GM21390 (cell line): ENCODE measurements at regions not wholly inside any gene's neighbourhood (a gene's known extent, or its start where the extent isn't known, plus 50 kb on each side); places are given as distances from the start of the nearest gene placed in this dataset.
"Not testable (repeated sequence)": the region's sequence is repeated elsewhere in the genome, so short reads cannot be mapped to it uniquely, and the experiment has no call there.

Source experiments
- ATAC-seq: cut with Tn5 transposase; IDR thresholded peaks from one replicate; pipeline ENCODE4 v1.9.1; 2021; ENCODE audit not compliant: unreplicated experiment

DNA sequence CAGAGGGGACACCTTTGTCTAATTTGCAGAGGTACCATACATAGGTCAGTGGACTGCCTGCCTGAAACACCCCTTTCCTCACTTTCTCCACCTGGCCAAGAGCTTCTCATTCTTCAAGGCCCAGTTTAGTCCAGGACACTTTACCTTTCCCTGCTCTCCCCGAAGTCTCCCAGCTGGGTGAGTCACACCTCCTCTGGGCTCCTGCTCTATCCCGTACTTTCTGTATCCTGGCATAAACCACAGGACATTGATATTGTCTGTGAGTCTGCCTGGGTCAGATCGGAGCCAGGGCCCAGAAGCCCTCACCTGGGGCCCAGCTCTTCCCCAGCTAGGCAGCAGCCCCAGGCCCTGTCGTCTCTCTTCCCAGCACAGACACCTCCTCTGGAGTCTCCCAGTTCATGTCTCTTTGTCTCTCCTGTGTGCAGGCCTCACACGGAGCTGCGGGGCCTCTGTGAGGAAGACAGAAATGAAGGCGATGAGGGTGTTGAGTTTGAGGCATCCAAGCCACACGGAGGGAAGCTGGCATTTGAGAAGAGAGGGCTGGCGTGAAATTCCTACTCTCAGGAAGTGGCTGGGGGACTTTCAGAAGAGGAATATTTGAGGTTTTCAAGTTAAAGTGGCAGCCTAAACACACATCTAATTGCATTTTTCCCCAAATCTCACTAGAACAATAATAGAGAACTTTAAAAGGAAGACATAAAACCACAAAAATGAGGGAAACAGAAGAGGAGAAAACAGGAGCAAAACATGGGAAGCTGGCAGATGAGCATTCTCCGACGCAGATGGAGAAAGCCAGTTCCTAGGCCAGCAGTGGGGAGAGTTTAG is 79.6 kb upstream of the LAPTM4A start:
- no peak for ATAC-seq

DNA sequence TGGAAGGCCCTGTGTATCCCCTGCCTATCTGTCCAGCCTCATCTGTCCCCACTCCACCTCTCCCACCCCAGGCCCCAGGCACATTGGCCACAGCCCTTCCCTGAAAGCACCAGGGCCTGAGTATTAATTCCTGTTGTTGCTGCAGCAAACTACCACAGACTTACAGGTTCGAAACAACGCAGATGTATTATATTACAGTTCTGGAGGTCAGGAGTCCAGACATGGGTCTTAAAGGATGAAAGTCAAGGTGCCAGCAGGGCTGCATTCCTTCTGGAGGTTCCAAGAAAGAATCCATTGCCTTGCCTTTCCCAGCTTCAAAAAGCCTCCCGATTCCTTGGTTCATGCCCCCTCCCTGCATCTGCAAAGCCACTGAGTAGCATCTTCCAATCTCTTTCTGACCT is 78.7 kb upstream of the LAPTM4A start:
- ATAC-seq: no peak

GRCh38 chr2:20129331-20130159 is 78.1 kb upstream of the LAPTM4A start:
- no peak for ATAC-seq

DNA sequence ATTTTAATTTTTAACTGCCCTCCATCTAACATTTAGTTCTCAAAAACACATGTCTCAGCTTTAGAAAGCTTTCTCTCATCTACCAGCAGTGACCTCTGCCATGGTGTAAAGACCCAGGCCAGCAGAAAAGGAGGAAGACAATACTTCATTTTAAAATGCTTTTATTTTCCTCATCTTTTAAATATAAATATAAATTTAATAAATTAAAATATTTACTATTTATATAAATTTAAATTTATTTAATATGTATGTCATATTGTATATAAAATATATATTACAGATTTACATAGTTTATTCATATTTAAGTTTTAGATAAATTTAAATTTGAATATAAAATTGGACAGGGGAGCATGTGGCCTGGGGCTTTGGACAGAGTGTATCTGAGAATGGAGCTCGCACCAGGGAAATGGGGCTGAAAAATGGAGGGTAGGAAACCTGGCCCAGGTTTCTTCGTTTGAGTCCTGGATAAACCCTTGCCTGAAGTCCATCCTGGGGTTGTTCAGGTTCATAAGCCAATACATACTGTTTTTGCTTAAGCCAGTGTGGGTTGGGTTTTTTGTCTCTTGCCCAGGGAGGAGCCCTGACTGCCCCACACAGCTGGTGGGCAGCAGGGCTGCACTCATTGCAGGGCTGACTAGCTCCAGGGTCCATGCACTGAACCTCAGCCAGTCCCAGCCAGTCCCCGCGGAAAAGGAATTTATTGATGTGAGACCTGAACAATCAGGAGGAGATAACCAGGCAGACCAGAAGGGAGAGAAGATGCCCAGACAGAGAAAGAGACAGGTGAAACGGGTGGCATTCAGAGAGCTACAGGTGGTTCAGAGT is 77.3 kb upstream of the LAPTM4A start:
- ATAC-seq: no peak

DNA sequence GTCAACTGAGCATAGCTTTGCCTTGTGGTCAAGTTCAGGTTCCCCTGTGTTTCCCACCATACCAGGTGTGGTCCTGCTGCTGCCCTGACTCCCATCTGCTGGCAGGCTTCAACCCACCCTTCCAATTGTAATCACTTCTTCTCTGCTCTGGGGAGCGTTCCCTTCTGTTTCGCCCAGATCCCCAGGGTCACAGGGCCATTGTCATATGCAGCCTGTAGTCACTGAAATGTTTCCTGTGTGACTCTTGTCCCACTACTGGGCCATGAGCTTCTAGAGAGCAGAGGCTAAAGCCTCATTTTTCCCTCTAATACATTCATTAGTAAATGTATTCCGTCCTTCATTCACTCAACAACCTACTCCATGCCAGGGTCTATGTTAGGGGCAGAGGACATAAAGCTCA is 75.0 kb upstream of the LAPTM4A start:
- no peak for ATAC-seq

- no peak for ATAC-seq
Observed at GRCh38 chr2:20126040-20126439, 74.6 kb upstream of the LAPTM4A start.

- no peak for ATAC-seq
Observed at GRCh38 chr2:20125616-20126015, 74.2 kb upstream of the LAPTM4A start.

- ATAC-seq: no peak
Observed at GRCh38 chr2:20125164-20125563, 73.7 kb upstream of the LAPTM4A start.

DNA sequence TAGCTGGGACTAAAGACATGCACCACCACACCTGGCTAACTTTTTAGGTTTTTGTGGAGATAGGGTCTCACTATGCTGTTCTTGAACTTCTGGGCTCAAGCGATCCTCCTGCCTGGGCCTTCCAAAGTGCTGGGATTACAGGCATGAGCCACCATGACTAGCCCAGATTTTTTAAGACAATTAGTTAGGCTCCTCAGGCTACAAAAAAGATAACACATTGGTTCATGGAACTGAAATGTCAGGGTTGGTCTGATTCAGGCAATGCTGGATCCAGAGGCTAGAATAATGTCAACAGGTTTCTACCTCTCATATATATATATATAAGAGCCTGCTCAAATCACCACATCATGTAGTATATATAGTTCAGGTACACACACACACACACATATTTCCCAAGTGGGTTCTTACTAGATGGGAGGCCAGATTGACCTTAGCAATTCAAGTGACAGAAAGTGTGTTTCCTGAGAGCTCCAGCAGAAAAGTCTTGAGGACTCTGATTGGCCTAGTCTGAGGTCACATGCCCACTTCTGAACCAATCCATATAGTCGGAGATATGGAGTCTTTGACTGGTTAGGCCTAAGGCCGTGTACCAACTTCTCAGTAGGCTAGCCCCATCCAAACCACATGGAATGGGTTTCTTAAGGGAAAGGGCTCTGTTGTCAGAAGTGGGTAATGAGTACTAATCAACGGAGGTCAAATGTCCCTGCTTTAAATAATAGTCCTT is 72.6 kb upstream of the LAPTM4A start:
- ATAC-seq: no peak

DNA sequence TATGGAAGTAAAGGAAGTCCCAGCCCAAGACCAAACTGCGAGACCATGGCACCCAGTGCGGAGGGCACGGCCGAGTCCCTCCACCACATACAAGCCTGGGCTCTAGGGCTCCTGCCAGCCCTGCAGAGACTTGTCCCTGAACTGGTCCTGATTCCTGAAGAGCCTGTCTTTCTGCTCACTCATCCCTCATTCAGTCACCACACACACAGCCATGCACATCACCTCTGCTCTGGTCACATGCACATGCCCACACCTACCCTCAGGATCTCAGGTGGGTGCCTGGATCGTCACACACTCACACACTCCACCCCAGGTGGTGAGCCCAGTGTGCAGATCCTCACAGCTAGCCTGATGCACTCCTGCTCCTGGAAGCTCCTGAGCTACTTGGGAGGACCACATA is 71.4 kb upstream of the LAPTM4A start:
- no peak for ATAC-seq

DNA sequence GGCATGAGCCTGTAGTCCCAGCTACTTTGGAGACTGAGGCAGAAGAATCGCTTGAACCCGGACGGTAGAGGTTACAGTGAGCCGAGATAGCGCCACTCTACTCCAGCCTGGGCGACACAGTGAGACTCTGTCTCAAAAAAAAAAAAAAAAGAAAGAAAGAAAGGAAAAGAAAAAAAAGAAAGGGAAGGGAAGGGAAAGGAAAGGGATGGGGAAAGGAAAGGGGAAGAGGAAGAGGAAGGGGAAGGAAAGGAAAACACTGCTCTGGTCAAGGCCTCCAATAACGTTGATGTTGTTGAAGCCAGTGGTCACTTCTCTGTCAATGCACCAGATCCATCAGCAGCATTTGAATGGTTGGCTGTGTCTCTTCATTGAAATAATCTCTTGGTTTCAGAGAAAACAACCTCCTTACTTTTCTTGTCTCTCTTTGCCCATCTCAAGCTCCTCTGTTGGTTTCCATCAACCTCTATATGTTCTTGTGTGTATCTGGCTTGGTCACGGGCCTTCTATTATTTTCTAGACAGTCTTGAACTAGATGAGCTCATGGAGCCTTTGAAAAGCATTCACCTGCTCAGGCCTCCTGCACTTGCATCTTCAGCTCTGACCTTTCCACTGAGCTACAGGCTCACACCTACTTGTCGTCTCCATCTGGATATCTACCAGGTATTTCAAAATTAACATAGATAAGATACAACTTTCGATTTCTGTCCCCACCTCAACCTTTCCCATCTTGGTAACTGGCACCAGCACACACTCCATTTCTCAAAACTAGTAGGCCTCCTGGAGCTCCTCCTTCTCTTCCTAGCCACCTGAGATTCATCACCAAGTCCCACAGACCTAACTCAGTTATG is 69.4 kb upstream of the LAPTM4A start:
- no peak for ATAC-seq

DNA sequence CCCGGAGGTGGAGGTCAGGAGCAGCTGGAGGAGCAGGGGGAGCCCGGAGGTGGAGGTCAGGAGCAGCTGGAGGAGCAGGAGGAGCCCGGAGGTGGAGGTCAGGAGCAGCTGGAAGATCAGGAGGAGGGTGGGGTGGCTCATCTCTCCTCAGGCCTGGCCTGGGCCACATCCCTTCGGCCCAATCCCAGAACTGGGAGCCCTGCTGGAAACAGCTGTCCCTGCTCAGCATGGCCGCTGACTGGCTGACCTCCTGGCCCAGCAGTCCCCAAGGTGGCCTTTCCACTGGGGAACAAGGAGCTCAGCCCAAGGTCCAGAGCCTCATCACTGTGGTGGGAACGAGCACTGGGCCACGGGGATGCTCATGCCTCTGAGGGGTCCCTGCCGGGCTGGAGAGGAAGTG is 66.6 kb upstream of the LAPTM4A start:
- ATAC-seq: no peak

GRCh38 chr2:20115902-20116301 is 64.5 kb upstream of the LAPTM4A start:
- ATAC-seq: no peak

- ATAC-seq: no peak
Observed at GRCh38 chr2:20115374-20115773, 63.9 kb upstream of the LAPTM4A start.

DNA sequence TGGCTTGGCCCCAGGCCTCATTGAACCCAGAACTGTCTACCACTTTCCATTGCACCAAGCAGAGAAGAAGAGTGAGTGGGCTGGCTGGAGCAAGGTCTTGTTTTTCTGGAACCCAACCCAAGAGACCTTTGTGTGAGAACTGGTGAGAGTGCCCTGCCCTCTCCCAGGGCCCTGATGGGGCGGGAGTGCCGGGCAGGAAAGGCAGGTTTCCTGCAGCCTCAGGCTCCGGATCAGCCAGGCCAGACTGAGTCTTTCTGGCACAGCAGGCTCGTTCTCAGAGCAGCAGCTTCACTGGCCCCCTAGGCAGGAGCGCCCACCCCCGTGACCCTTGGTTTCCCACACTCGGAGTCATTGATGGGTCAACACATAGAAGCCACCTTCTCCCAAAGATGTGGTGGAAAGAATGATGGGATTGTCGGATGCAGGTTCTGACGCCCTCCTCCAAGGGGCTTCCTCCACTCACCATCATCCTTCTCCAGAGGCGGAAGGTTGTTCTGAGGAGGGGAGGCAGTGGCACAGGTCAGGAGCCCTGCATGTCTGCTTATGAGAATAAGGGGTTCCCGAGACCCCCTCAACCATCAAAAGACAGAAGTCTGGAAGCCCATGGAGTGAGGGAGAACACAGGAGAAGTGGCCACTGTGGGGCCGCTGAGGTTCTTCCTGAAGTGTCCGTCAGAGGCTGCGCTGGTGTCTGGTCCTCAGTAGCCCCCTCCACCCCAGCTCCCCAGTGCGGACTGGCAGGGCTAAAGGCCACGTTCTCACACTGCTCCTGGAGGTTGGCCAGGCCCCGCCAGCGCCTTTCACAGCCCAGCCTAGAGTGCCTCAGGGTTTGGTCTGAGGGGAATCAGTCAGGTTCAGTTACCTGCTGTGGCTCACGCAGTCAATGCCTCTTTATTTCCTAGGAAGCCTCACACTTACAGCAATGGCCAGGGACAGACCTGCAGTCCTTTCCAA is 62.8 kb upstream of the LAPTM4A start:
- ATAC-seq: no peak

DNA sequence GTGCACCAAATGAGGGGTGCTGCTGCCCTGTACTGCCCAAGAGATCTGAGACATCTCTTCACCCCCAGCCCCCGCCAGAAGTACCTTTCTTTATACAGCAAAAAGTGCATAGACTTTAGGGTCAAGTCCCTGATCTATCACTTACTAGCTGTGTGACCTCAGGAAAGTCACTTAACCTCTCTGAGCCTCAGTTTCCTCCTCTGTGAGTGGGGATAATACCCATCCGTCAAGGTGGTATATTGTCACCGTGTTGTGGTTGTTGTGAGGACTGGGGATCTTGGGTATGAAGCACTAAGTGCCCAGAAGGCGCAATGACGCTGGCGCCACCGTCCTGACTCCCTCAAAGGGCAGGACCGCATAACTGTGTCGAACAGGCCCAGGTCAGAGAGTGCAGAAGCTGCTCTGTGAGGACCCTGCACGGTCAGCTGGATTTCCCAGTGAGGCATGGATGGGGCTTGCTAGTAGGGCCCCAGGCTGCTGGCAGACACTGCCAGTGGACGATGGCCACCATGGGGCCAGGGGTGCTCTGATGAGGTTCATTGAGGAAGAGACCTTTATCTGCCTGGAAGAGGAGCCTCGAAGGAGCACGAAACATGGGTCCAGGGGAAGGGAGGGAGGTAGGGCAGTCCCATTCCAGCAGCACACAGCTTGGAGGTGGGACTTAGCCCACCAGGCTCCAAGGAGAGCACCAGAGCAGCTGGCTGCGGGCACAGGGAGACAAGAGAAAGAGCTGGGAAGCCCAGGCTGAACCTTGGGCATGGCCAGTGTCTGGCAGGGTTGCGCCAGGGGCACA is 61.8 kb upstream of the LAPTM4A start:
- ATAC-seq: no peak

- not testable (repeated sequence) for ATAC-seq
Observed at GRCh38 chr2:20112361-20112760, 60.9 kb upstream of the LAPTM4A start.
